Muscle layer of duodenum (tissue), 2 donors: ENCODE measurements at regions not wholly inside any gene's neighbourhood (a gene's known extent, or its start where the extent isn't known, plus 50 kb on each side); places are given as distances from the start of the nearest gene placed in this dataset.

ENCODE experiments used
- H3K27ac ChIP-seq: one replicate; pipeline ENCODE4 v1.7.0; 2013; ENCODE audit warnings: mild to moderate bottlenecking, low read length
- H3K27me3 ChIP-seq: one replicate; pipeline ENCODE4 v1.7.0; 2013; ENCODE audit warnings: low read depth, mild to moderate bottlenecking, control low read depth, low read length
- H3K36me3 ChIP-seq, 2 donors: one replicate each; pipeline ENCODE4 v1.7.0; 2013; ENCODE audit warnings: low read length in 2 of 2, control low read depth in 1 of 2, mild to moderate bottlenecking in 1 of 2; ENCODE audit not compliant: insufficient read depth in 2 of 2, control insufficient read depth in 1 of 2
- H3K4me1 ChIP-seq, 2 donors: one replicate each; pipeline ENCODE4 v1.7.0; 2013; ENCODE audit warnings: low read length in 2 of 2, mild to moderate bottlenecking in 2 of 2, control low read depth in 1 of 2, moderate library complexity in 1 of 2; ENCODE audit not compliant: insufficient read depth in 2 of 2, control insufficient read depth in 1 of 2
- H3K4me3 ChIP-seq, 2 donors: one replicate each; pipeline ENCODE4 v1.7.0; 2013; ENCODE audit warnings: low read length in 2 of 2, low read depth in 1 of 2, mild to moderate bottlenecking in 1 of 2
- H3K9me3 ChIP-seq, 2 donors: one replicate each; pipeline ENCODE4 v1.7.0; 2013; ENCODE audit warnings: low read length in 2 of 2, control low read depth in 1 of 2, mild to moderate bottlenecking in 1 of 2; ENCODE audit not compliant: control insufficient read depth in 1 of 2
- donor health status: healthy.

DNA sequence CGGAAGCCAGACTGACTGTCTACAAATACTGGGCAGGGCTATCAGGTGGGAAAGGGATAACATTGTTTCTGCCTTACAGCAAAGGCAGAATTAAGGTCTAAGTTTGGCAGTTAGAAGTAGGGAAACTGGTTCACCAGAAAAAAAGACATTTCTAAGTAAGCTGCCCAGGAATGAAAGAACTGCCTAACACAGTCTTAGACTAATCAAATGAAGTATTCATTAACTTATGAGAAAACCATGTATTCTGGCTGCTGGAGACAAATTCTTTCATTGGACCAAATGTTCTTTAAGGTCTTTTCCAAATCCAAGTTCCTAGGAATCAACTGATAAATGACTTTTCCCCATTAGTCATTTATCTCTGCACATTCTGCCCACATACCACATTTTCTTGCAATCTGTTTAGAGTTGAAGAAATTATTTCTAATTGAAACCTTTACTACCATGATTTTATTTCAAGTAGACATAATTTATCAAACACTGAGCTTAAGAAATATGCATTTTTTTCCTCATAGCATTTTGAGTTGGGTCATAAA, 120.3 kb upstream of the OGFRL1 start:
- Histone ChIP-seq H3K36me3 (no peaks in the 10 kb centered on the region), H3K27me3 (no peaks in the 10 kb centered on the region), H3K27ac (no peak overlapping the region), H3K4me1 (no peaks in the 10 kb centered on the region), H3K9me3 (no peaks in the 10 kb centered on the region), H3K4me3 (no peak overlapping the region)

DNA sequence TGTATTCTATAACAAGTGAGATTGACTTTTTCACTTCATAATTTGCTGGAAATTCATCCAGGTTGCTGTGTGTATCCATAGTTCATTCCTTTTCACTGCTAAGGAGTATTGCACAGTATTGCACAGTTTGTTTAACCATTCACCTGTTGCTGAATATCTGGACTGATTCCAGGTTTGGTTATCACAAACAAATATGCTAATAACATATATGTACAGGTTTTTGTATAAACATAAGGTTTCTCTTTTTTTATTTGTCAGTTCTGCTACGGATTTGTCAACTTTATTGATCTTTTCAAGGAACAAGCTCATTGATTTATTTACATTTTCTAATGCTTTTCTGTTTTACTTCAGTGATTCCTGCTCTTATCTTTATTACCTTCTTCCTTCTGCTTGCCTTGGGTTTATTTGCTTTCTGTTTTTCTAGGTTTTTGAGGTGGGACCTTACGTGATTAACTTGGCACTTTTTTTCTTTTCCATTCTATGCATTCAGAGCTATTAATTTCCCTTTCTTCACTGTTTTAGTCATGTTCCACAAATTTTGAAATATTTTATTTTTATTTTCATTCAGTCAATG, 117.0 kb upstream of the OGFRL1 start:
- H3K4me3 ChIP-seq: no peak overlapping the region
- H3K4me1 ChIP-seq: no peaks in the 10 kb centered on the region
- no peaks in the 10 kb centered on the region for H3K9me3 ChIP-seq
- H3K36me3 ChIP-seq: no peaks in the 10 kb centered on the region
- no peaks in the 10 kb centered on the region for H3K27me3 ChIP-seq
- no peak overlapping the region for H3K27ac ChIP-seq

DNA sequence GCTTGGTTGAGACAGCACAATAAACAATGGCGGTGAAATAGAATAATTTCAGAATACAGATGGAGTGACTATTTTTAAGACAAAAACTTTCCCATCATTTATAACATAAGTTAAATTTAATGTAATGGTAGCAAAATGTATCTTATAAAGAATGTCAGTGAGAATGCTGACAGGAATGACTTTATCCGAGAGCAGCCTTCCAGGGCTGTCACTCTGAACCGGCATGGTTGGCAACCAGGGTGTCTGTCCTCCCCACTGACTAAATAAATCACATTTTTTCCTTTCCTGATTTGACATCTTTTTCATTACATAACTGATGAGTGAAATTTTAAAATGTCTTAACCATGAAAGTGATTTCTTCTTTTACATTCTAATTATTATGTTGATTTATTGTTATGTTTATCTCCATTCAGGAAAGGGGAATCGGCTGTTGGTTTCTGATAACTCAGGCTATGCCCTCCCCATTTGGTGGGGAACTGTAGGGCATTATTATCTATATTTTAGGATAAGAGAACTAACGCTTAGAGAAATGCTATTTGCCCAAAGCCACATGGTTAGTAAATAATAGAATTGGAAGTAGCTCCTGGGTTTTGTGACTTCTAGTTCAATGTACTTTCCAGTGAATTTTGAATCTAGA, 109.2 kb upstream of the OGFRL1 start:
- Histone ChIP-seq H3K27me3 (no peaks in the 10 kb centered on the region), H3K27ac (no peak overlapping the region), H3K9me3 (no peaks in the 10 kb centered on the region)

GRCh38 chr6:71181565-71181964, 107.0 kb upstream of the OGFRL1 start:
- no peaks in the 10 kb centered on the region for H3K36me3 ChIP-seq
- no peaks in the 10 kb centered on the region for H3K9me3 ChIP-seq
- H3K4me3 ChIP-seq: no peak overlapping the region
- H3K4me1 ChIP-seq: no peaks in the 10 kb centered on the region
- no peak overlapping the region for H3K27ac ChIP-seq
- H3K27me3 ChIP-seq: no peaks in the 10 kb centered on the region

More for the DNA sequence above, 109.2 kb upstream of the OGFRL1 start:
- Histone ChIP-seq H3K36me3 (no peaks in the 10 kb centered on the region), H3K4me3 (no peak overlapping the region), H3K4me1 (no peaks in the 10 kb centered on the region)

GRCh38 chr6:71187141-71187540, 101.5 kb upstream of the OGFRL1 start:
- Histone ChIP-seq H3K27ac (no peak overlapping the region), H3K4me3 (no peak overlapping the region), H3K27me3 (no peaks in the 10 kb centered on the region), H3K4me1 (no peaks in the 10 kb centered on the region), H3K36me3 (no peaks in the 10 kb centered on the region), H3K9me3 (no peaks in the 10 kb centered on the region)

- Histone ChIP-seq H3K9me3 (no peaks in the 10 kb centered on the region), H3K27ac (no peak overlapping the region), H3K36me3 (no peaks in the 10 kb centered on the region), H3K4me3 (no peak overlapping the region), H3K27me3 (no peaks in the 10 kb centered on the region), H3K4me1 (no peaks in the 10 kb centered on the region)
These were observed 97.8 kb upstream of the OGFRL1 start for GRCh38 chr6:71190809-71191208.

DNA sequence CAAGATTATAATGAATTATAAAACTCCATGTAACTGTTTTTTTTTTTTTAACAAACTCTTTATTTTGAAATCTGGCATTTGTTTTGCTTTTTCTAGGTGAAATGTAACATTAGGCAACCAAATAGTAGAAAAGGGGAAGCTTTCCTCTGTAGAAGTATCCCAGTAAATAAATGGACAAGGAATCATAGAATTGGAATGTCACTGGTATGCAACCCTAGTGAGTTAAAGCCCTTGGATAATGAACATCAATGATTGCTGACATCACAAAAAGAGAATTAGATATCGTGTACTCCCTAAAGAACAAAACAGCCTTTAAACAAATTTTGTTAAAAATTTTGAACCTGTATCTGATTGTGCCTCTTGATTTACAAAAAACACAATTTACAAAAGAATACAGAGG, 93.9 kb upstream of the OGFRL1 start:
- no peak overlapping the region for H3K27ac ChIP-seq
- no peaks in the 10 kb centered on the region for H3K27me3 ChIP-seq
- no peak overlapping the region for H3K4me3 ChIP-seq
- H3K36me3 ChIP-seq: no peaks in the 10 kb centered on the region
- H3K4me1 ChIP-seq: no peaks in the 10 kb centered on the region
- no peaks in the 10 kb centered on the region for H3K9me3 ChIP-seq

GRCh38 chr6:71197267-71197666, 91.3 kb upstream of the OGFRL1 start:
- H3K4me3 ChIP-seq: no peak overlapping the region
- no peak overlapping the region for H3K27ac ChIP-seq
- H3K4me1 ChIP-seq: no peaks in the 10 kb centered on the region
- H3K9me3 ChIP-seq: no peaks in the 10 kb centered on the region
- no peaks in the 10 kb centered on the region for H3K27me3 ChIP-seq
- no peaks in the 10 kb centered on the region for H3K36me3 ChIP-seq

DNA sequence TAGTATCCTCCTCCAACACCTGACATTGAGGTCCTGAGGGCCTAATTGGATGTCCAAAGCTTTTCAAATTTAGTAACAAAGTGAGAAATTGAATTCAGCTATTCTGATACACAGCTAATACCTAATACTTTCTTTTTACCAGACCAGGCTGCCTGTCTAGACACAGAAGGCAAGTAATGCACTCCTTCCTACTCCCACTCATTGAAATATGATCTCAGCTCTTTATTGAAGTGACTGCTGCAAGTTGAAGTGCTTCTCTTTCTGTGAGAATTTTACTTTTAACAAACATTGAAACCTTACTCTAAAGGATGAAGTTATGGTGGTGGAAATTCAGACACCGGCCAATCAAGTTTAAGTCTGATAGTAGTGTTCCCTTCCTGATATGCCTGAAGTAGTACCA, 90.8 kb upstream of the OGFRL1 start:
- Histone ChIP-seq H3K27ac (no peak overlapping the region), H3K4me1 (no peaks in the 10 kb centered on the region), H3K9me3 (no peaks in the 10 kb centered on the region), H3K4me3 (no peak overlapping the region), H3K27me3 (no peaks in the 10 kb centered on the region), H3K36me3 (no peaks in the 10 kb centered on the region)

DNA sequence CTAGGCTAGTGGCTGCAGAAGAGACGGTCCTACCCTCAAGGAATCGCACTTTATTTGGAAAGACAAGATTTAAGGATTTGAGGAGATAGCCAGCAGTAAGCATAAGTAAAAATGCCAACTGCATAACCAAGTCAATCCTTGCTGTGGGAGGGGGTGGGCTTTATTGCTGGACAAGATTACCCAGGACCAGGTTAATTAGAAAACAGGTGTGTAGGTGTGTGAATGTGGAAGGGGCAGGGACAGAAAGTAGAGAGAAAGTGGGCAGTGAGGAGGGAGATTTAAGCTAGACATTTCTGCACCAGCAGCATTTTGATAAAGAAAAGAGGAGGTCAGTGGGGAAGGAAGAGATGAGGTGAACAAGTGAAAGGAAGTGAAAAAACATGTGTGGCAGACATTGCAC, 89.7 kb upstream of the OGFRL1 start:
- Histone ChIP-seq H3K9me3 (no peaks in the 10 kb centered on the region), H3K36me3 (no peaks in the 10 kb centered on the region), H3K4me3 (no peak overlapping the region), H3K4me1 (no peaks in the 10 kb centered on the region), H3K27ac (no peak overlapping the region), H3K27me3 (no peaks in the 10 kb centered on the region)

- no peaks in the 10 kb centered on the region for H3K27me3 ChIP-seq
- no peak overlapping the region for H3K27ac ChIP-seq
- H3K4me3 ChIP-seq: no peak overlapping the region
- no peaks in the 10 kb centered on the region for H3K9me3 ChIP-seq
- H3K4me1 ChIP-seq: no peaks in the 10 kb centered on the region
- H3K36me3 ChIP-seq: no peaks in the 10 kb centered on the region
These were observed 88.9 kb upstream of the OGFRL1 start for GRCh38 chr6:71199736-71200135.

DNA sequence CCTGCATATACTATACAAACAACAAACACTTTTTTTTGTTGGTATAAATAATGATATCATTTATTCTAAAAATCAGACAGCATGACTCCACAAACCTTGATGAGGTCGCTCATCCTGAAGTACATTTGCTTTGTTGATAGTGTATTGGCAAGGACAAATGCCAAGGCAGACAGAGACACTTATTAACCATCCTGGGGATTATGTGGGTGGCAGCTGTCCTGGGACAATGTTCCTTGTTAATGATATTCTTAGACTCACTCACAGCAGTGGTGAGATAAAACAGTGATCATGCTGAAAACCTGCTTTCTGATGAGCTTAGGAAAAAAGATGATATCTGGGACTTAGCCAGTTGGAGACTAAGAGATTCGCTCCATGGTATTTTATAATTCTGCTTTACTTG, 85.4 kb upstream of the OGFRL1 start:
- H3K27me3 ChIP-seq: no peaks in the 10 kb centered on the region
- no peak overlapping the region for H3K4me3 ChIP-seq
- no peaks in the 10 kb centered on the region for H3K36me3 ChIP-seq
- no peaks in the 10 kb centered on the region for H3K4me1 ChIP-seq
- no peaks in the 10 kb centered on the region for H3K9me3 ChIP-seq
- no peak overlapping the region for H3K27ac ChIP-seq
